Left ventricle myocardium inferior (tissue), 1 donor: ENCODE measurements at regions not wholly inside any gene's neighbourhood (a gene's known extent, or its start where the extent isn't known, plus 50 kb on each side); places are given as distances from the start of the nearest gene placed in this dataset.

ENCODE experiments used
- DNase-seq: peaks from one replicate; pipeline ENCODE4 v3.0.0-alpha.2; 2020
- H3K27ac ChIP-seq: fragments of 200-600 bp; replicated peaks from 2 replicates; pipeline ENCODE4 v1.8.0; 2021
- H3K27me3 ChIP-seq: fragments of 200-600 bp; 2 replicates; pipeline ENCODE4 v1.8.0; 2021; ENCODE audit warnings: low read depth
- H3K36me3 ChIP-seq: fragments of 200-600 bp; 2 replicates; pipeline ENCODE4 v1.8.0; 2021
- H3K4me1 ChIP-seq: fragments of 200-600 bp; 2 replicates; pipeline ENCODE4 v1.8.0; 2021
- H3K4me3 ChIP-seq: fragments of 200-600 bp; 2 replicates; pipeline ENCODE4 v1.8.0; 2021; ENCODE audit warnings: mild to moderate bottlenecking, moderate library complexity
- H3K9me3 ChIP-seq: fragments of 200-600 bp; replicated peaks from 2 replicates; pipeline ENCODE4 v1.8.0; 2021
- intact Hi-C: fragments of 100-400 bp; cut with micrococcal nuclease; formaldehyde crosslinking; loops from one replicate; pipeline ENCODE4 v1.11.0; 2022
- TF ChIP-seq, protein P1 (sequence below): fragments of 200-600 bp; IDR thresholded peaks from 2 replicates; pipeline ENCODE4 v1.8.0; 2021; ENCODE audit warnings: antibody characterized with exemption, mild to moderate bottlenecking, borderline replicate concordance
- donor health status: DM: no; HTN: yes; CAD: no; lungs with severe emphysema.

- no peaks in the 10 kb centered on the region for H3K27me3 ChIP-seq
- DNase-seq, result no peak
- TF ChIP-seq, protein P1, sequence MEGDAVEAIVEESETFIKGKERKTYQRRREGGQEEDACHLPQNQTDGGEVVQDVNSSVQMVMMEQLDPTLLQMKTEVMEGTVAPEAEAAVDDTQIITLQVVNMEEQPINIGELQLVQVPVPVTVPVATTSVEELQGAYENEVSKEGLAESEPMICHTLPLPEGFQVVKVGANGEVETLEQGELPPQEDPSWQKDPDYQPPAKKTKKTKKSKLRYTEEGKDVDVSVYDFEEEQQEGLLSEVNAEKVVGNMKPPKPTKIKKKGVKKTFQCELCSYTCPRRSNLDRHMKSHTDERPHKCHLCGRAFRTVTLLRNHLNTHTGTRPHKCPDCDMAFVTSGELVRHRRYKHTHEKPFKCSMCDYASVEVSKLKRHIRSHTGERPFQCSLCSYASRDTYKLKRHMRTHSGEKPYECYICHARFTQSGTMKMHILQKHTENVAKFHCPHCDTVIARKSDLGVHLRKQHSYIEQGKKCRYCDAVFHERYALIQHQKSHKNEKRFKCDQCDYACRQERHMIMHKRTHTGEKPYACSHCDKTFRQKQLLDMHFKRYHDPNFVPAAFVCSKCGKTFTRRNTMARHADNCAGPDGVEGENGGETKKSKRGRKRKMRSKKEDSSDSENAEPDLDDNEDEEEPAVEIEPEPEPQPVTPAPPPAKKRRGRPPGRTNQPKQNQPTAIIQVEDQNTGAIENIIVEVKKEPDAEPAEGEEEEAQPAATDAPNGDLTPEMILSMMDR, result no peak
- intact Hi-C loops, result no loop called here
- no peak overlapping the region for H3K4me3 ChIP-seq
- no peaks in the 10 kb centered on the region for H3K4me1 ChIP-seq
- H3K36me3 ChIP-seq, result no peaks in the 10 kb centered on the region
- H3K27ac ChIP-seq, result no peak overlapping the region
- H3K9me3 ChIP-seq, result no peaks in the 10 kb centered on the region
Measured at GRCh38 chr9:1335174-1335573, 285.0 kb downstream of the DMRT2 start.

DNA sequence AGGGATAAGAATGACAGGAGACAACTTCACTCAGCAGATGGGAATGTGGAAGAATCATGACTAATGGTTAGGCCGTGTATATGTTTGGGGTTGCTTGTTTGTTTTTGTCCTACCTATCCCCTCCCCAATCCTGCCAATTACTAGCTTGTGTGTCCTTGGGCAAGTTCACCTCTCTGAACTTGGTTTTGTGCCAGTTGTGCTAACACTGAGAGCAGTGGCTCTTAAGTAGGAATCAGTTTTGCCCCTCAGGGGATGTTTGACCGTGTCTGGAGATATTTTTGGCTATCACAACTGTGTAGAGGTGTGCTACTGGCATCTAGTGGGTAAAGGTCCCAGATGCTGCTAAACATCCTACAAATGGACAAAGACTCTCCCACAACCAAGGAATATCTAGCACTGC lies 287.0 kb downstream of the DMRT2 start:
- no peak for DNase-seq
- TF ChIP-seq, protein P1, result peak; percentile 46
- Histone ChIP-seq H3K36me3 (no peaks in the 10 kb centered on the region), H3K4me1 (no peaks in the 10 kb centered on the region), H3K27me3 (no peaks in the 10 kb centered on the region), H3K4me3 (no peak overlapping the region), H3K27ac (no peak overlapping the region), H3K9me3 (no peaks in the 10 kb centered on the region)
- intact Hi-C loops, result no loop called here

DNA sequence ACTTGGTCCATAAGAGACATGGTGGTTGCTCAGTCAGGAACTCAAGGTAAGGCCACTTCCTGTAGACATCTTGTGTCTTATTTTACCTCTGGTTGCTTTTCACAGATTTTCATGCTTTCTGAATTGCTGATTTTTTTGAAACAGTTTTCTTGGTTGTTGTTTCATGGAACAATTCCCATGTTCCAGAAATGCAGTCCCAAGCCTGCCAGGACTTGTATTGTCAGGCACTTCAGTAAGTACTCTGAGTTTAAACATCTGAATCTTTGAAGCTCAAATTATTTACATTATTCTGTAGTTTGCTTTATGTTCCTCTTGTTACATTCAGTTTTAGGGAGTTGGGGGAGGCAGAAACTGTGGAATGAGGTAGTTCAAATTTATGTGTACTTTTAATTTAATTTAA lies 290.2 kb downstream of the DMRT2 start:
- no peaks in the 10 kb centered on the region for H3K27me3 ChIP-seq
- no peaks in the 10 kb centered on the region for H3K36me3 ChIP-seq
- no peaks in the 10 kb centered on the region for H3K4me1 ChIP-seq
- intact Hi-C loops, result no loop called here
- H3K4me3 ChIP-seq, result no peak overlapping the region
- H3K27ac ChIP-seq, result no peak overlapping the region
- H3K9me3 ChIP-seq, result peaks cover 12% of the 10 kb centered on the region
- TF ChIP-seq, protein P1, result no peak
- no peak for DNase-seq

DNA sequence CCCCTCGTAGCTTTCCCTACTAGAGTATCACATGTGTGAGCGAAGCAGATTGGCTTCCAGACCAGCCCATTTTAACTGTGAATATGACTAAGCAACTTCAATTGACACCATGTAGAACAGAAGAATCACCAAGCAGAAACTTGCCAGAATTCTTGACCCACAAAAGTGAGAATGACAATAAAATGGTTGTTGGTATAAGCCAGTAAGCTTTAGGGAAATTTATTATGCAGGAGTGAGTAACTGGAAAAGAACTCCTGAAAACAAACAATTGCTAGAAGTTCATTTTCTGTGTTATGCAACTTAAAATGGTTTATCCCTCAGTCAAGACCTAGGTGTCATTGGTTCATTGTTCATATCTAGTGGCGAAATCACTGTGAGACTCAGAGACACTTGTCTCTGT lies 303.1 kb downstream of the DMRT2 start:
- no peak overlapping the region for H3K4me3 ChIP-seq
- no peaks in the 10 kb centered on the region for H3K4me1 ChIP-seq
- H3K27me3 ChIP-seq, result no peaks in the 10 kb centered on the region
- H3K9me3 ChIP-seq, result no peaks in the 10 kb centered on the region
- intact Hi-C loops, result no loop called here
- H3K36me3 ChIP-seq, result no peaks in the 10 kb centered on the region
- DNase-seq, result no peak
- no peak overlapping the region for H3K27ac ChIP-seq
- TF ChIP-seq, protein P1, result no peak

GRCh38 chr9:1354086-1354485 lies 303.9 kb downstream of the DMRT2 start:
- intact Hi-C loops, result no loop called here
- Histone ChIP-seq H3K36me3 (no peaks in the 10 kb centered on the region), H3K4me1 (no peaks in the 10 kb centered on the region), H3K9me3 (no peaks in the 10 kb centered on the region), H3K27ac (no peak overlapping the region), H3K27me3 (no peaks in the 10 kb centered on the region), H3K4me3 (no peak overlapping the region)
- TF ChIP-seq, protein P1, result no peak
- DNase-seq, result no peak

GRCh38 chr9:1354606-1355005 lies 304.4 kb downstream of the DMRT2 start:
- TF ChIP-seq, protein P1, result no peak
- no peaks in the 10 kb centered on the region for H3K4me1 ChIP-seq
- H3K4me3 ChIP-seq, result no peak overlapping the region
- no peak for DNase-seq
- H3K9me3 ChIP-seq, result no peaks in the 10 kb centered on the region
- intact Hi-C loops, result no loop called here
- no peaks in the 10 kb centered on the region for H3K36me3 ChIP-seq
- H3K27me3 ChIP-seq, result no peaks in the 10 kb centered on the region
- H3K27ac ChIP-seq, result no peak overlapping the region
